HEK293T (cell line): ENCODE measurements at regions not wholly inside any gene's neighbourhood (a gene's known extent, or its start where the extent isn't known, plus 50 kb on each side); places are given as distances from the start of the nearest gene placed in this dataset.

Experiments used
- CTCF ChIA-PET: fragments of 350-600 bp; formaldehyde crosslinking; extraction: SDS; loops from one replicate; lab custom pipeline; 2021; ENCODE audit warnings: antibody characterized with exemption, inconsistent platforms; lab: Yijun Ruan, JAX
- POLR2A ChIA-PET: fragments of 350-600 bp; formaldehyde crosslinking; extraction: SDS; loops from one replicate; lab custom pipeline; 2020; ENCODE audit warnings: antibody characterized with exemption, inconsistent platforms; lab: Yijun Ruan, JAX
- DNase-seq: peaks from one replicate; pipeline ENCODE4 v3.0.0; 2012; ENCODE audit warnings: mixed read lengths; ENCODE audit errors: extremely low spot score
- ARNT ChIP-seq: fragments of 450-650 bp; IDR thresholded peaks from 2 replicates; pipeline ENCODE4 v1.6.1; 2017; ENCODE audit warnings: mild to moderate bottlenecking
- BHLHE40 ChIP-seq: fragments of 450-650 bp; IDR thresholded peaks from 2 replicates; pipeline ENCODE4 v1.6.1; 2016; ENCODE audit warnings: mild to moderate bottlenecking, moderate library complexity, borderline replicate concordance
- CTBP1 ChIP-seq: fragments of 450-650 bp; IDR thresholded peaks from 2 replicates; pipeline ENCODE4 v1.6.1; 2016; ENCODE audit warnings: borderline replicate concordance
- ELF4 ChIP-seq: fragments of 450-650 bp; IDR thresholded peaks from 2 replicates; pipeline ENCODE4 v1.6.1; 2017; ENCODE audit warnings: antibody characterized with exemption
- FOXA1 ChIP-seq: fragments of 450-650 bp; IDR thresholded peaks from 2 replicates; pipeline ENCODE4 v1.6.1; 2016; ENCODE audit warnings: mild to moderate bottlenecking
- FOXK2 ChIP-seq: fragments of 450-650 bp; IDR thresholded peaks from 2 replicates; pipeline ENCODE4 v1.6.1; 2016; ENCODE audit warnings: mild to moderate bottlenecking
- FOXM1 ChIP-seq: fragments of 450-650 bp; IDR thresholded peaks from 2 replicates; pipeline ENCODE4 v1.6.1; 2017; ENCODE audit warnings: mild to moderate bottlenecking, borderline replicate concordance
- HDGF ChIP-seq: fragments of 450-650 bp; IDR thresholded peaks from 2 replicates; pipeline ENCODE4 v1.6.1; 2017; ENCODE audit warnings: antibody characterized with exemption, borderline replicate concordance
- L3MBTL2 ChIP-seq: fragments of 450-650 bp; conservative IDR thresholded peaks from 2 replicates; pipeline ENCODE4 v1.6.1; 2016; ENCODE audit warnings: mild to moderate bottlenecking
- LEF1 ChIP-seq: fragments of 450-650 bp; IDR thresholded peaks from 2 replicates; pipeline ENCODE4 v1.6.1; 2017; ENCODE audit warnings: mild to moderate bottlenecking, borderline replicate concordance
- NFRKB ChIP-seq: fragments of 450-650 bp; IDR thresholded peaks from 2 replicates; pipeline ENCODE4 v1.6.1; 2016; ENCODE audit warnings: mild to moderate bottlenecking, moderate library complexity
- SP1 ChIP-seq: fragments of 450-650 bp; IDR thresholded peaks from 2 replicates; pipeline ENCODE4 v1.6.1; 2017
- SUZ12 ChIP-seq: fragments of 450-650 bp; IDR thresholded peaks from 2 replicates; pipeline ENCODE4 v1.6.1; 2016; ENCODE audit warnings: mild to moderate bottlenecking
- TARDBP ChIP-seq: fragments of 450-650 bp; IDR thresholded peaks from 2 replicates; pipeline ENCODE4 v1.6.1; 2016
- ZNF384 ChIP-seq: fragments of 450-650 bp; IDR thresholded peaks from 2 replicates; pipeline ENCODE4 v1.6.1; 2016
- TF ChIP-seq, protein P1 (sequence below): fragments of 450-650 bp; IDR thresholded peaks from 2 replicates; pipeline ENCODE4 v1.6.1; 2016

DNA sequence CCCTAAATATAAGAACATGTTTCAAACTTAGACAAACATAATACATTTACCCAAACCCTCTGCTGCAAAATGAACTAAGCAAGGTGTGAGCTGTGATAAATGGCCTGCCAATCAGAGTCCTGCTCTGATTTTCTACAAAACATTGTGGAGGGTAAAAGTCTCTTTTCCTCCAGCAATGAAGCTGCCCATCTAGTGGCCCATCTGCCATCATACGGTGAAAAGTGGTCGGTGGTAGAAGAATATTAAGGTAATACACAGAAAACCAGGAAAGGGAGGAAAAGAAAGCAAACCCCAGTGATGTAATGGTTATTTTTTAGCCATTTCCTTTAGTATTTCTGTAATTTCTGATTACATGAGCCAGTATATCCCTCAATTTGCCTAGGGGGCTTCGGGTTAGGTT is 838.1 kb downstream of the TBL1XR1 start:
- no peak for TF ChIP-seq ARNT
- ChIA-PET POLR2A (no interaction called here), CTCF (no interaction called here)
- DNase-seq = no peak

DNA sequence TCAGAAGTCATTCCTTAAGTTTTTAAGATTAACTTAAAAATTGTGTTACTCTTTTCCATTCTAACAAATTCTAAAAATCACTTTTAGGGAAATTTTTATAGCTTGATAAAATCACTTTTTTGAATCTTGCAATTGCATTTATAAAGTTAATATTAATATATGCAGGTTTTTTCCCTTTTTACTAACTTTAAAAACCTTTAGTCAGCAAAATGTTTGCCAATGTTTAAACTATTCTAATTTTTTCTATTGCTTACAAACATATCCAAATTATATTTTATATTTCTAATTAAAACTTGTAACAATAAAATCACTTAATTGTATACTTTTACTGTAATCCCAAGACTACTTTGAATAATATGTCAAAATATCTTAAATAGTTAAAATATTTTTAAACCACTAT is 839.4 kb downstream of the TBL1XR1 start:
- ChIA-PET CTCF (no interaction called here), POLR2A (no interaction called here)
- no peak for DNase-seq
- TF ChIP-seq SUZ12 (no peak), TARDBP (no peak), CTBP1 (no peak), ELF4 (no peak), SP1 (no peak), HDGF (no peak)

GRCh38 chr3:176354843-176355242 is 842.4 kb downstream of the TBL1XR1 start:
- DNase-seq = no peak
- CTCF ChIA-PET = no interaction called here
- POLR2A ChIA-PET = no interaction called here
- TF ChIP-seq FOXA1 (no peak), FOXK2 (no peak), LEF1 (no peak), HDGF (no peak), BHLHE40 (no peak), NFRKB (no peak), SP1 (no peak)

DNA sequence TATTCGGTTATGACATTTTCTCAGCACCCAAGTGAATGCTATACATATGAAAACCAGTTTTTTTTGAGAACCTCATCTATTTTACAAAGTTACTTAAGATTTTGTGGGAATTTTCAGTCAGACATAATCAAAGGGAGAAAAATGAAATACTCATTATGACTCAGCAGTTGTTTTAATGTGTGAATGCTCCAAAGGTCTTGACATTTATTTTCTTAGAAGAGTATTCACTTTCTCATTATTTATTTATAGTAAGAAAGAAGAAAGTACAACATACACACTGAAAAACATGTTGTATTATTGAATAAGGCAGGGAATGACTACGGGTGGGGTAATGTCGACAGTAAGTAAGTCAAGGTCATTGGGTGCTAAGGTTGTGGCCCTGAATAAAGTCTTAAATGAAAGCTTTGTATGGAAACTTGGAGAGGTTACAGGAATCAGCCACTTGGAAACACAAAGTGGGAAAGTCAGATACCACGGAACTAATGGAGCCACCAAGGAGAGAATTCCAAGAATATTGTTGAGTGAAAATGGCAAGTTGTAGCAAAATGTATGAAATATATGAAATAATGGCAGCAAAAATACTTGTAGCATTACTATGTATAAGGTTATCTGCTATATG is 844.5 kb downstream of the TBL1XR1 start:
- ChIA-PET POLR2A (no interaction called here), CTCF (no interaction called here)
- no peak for TF ChIP-seq ELF4
- no peak for TF ChIP-seq FOXM1
- no peak for TF ChIP-seq CTBP1
- no peak for TF ChIP-seq L3MBTL2
- TF ChIP-seq BHLHE40 = no peak
- no peak for TF ChIP-seq FOXA1
- no peak for TF ChIP-seq FOXK2
- no peak for TF ChIP-seq HDGF
- TF ChIP-seq SP1 = no peak
- TF ChIP-seq SUZ12 = no peak
- no peak for TF ChIP-seq NFRKB
- no peak for TF ChIP-seq ZNF384
- TF ChIP-seq, protein P1, sequence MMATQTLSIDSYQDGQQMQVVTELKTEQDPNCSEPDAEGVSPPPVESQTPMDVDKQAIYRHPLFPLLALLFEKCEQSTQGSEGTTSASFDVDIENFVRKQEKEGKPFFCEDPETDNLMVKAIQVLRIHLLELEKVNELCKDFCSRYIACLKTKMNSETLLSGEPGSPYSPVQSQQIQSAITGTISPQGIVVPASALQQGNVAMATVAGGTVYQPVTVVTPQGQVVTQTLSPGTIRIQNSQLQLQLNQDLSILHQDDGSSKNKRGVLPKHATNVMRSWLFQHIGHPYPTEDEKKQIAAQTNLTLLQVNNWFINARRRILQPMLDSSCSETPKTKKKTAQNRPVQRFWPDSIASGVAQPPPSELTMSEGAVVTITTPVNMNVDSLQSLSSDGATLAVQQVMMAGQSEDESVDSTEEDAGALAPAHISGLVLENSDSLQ = no peak
- TF ChIP-seq ARNT = no peak
- no peak for TF ChIP-seq TARDBP
- TF ChIP-seq LEF1 = no peak
- no peak for DNase-seq

GRCh38 chr3:176351408-176351807 is 845.9 kb downstream of the TBL1XR1 start:
- DNase-seq = no peak

GRCh38 chr3:176349706-176350105 is 847.6 kb downstream of the TBL1XR1 start:
- TF ChIP-seq HDGF (no peak), L3MBTL2 (no peak), BHLHE40 (no peak), ELF4 (no peak), CTBP1 (no peak), SUZ12 (no peak), TARDBP (no peak), FOXM1 (no peak)
- TF ChIP-seq, protein P1 = no peak
- POLR2A ChIA-PET = no interaction called here
- no peak for DNase-seq
- CTCF ChIA-PET = no interaction called here

More at GRCh38 chr3:176351408-176351807, 845.9 kb downstream of the TBL1XR1 start:
- POLR2A ChIA-PET = no interaction called here
- CTCF ChIA-PET = no interaction called here
- TF ChIP-seq NFRKB = no peak
- TF ChIP-seq SUZ12 = no peak
- no peak for TF ChIP-seq L3MBTL2
- no peak for TF ChIP-seq CTBP1
- TF ChIP-seq ARNT = no peak
- TF ChIP-seq ELF4 = no peak
- no peak for TF ChIP-seq ZNF384
- no peak for TF ChIP-seq HDGF
- TF ChIP-seq FOXK2 = no peak
- no peak for TF ChIP-seq TARDBP
- TF ChIP-seq FOXA1 = no peak
- no peak for TF ChIP-seq BHLHE40
- no peak for TF ChIP-seq LEF1
- TF ChIP-seq FOXM1 = no peak
- TF ChIP-seq, protein P1 = no peak
- TF ChIP-seq SP1 = no peak
